ENCODE measurements at regions not wholly inside any gene's neighbourhood (a gene's known extent, or its start where the extent isn't known, plus 50 kb on each side); places are given as distances from the start of the nearest gene placed in this dataset.

DNA sequence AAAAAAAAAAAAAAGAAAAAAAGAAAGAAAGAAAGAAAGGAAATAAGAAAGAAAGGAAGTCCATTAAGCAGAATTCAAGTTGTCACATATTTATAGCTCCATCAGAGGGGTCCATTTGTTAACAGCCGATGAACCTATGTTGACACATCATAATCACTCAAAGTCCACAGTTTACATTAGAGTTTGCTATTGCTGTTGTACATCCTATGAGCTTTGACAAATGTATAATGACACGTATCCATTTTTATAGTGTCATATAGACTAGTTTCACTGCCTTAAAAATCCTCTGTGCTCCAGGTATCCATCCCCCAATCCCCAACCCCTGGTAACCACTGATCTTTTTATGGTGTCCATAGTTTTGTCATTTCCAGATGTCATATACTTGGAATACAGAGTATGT, 335.2 kb downstream of the RND3 start:
- no peak overlapping the region for H3K9ac ChIP-seq (ENCODE audit: control insufficient read depth, extremely low read depth, insufficient read depth, low read length)
- no peak overlapping the region for H2AFZ ChIP-seq (ENCODE audit: control insufficient read depth, low read length)
- dilution Hi-C loops (cut with MboI; ENCODE audit: extremely low pct_ligation_motif_present, low sequenced_read_pairs) = no loop called here

GRCh38 chr2:150150144-150150543, 337.3 kb downstream of the RND3 start:
- FAIRE-seq = no peak
- dilution Hi-C loops (cut with MboI; ENCODE audit: extremely low pct_ligation_motif_present, low sequenced_read_pairs) = no loop called here

More for the DNA sequence above, 335.2 kb downstream of the RND3 start:
- Histone ChIP-seq H3K27ac (ENCODE audit: control insufficient read depth, insufficient read depth, low read length) (no peak overlapping the region), H3K79me2 (ENCODE audit: control insufficient read depth, insufficient read depth, low read length) (no peaks in the 10 kb centered on the region), H3K4me2 (ENCODE audit: control insufficient read depth, extremely low read depth, insufficient read depth, low read depth, low read length) (no peak overlapping the region), H3K9me1 (ENCODE audit: control insufficient read depth, extremely low read depth, insufficient read depth, low read length) (no peaks in the 10 kb centered on the region), H3K4me1 (ENCODE audit: control insufficient read depth, extremely low read depth, insufficient read depth, low read length) (no peaks in the 10 kb centered on the region), H3K27me3 (ENCODE audit: control insufficient read depth, extremely low read depth, insufficient read depth, low read length) (no peaks in the 10 kb centered on the region), H3K36me3 (ENCODE audit: control insufficient read depth in 2 of 2, extremely low read depth in 1 of 2, insufficient read depth in 2 of 2, low read length in 2 of 2) (no peaks in the 10 kb centered on the region), H3K4me3 (ENCODE audit: control insufficient read depth in 2 of 3, extremely low read depth in 1 of 3, insufficient read depth in 2 of 3, low read depth in 1 of 3, low read length in 3 of 3) (no peak overlapping the region), H4K20me1 (ENCODE audit: control insufficient read depth, extremely low read depth, insufficient read depth, low read length) (no peaks in the 10 kb centered on the region), H3K9me3 (ENCODE audit: control insufficient read depth, low read depth, low read length) (peaks cover under 1% of the 10 kb centered on the region)
- DNase-seq (ENCODE audit: low read depth, low spot score) (no peak), FAIRE-seq (no peak)
- TF ChIP-seq EZH2 (IDR thresholded peaks at IDR 0.05; ENCODE audit: low read length) (no peak), CTCF (optimal IDR thresholded peaks at IDR 0.05 in 1 of 3, IDR thresholded peaks at IDR 0.05 in 1 of 3, conservative IDR thresholded peaks at IDR 0.05 in 1 of 3; ENCODE audit: extremely low read depth in 1 of 3, insufficient read depth in 2 of 3, low read length in 3 of 3) (no peak)

More at GRCh38 chr2:150150144-150150543, 337.3 kb downstream of the RND3 start:
- Histone ChIP-seq H3K9me3 (ENCODE audit: control insufficient read depth, low read depth, low read length) (peaks cover 9% of the 10 kb centered on the region), H4K20me1 (ENCODE audit: control insufficient read depth, extremely low read depth, insufficient read depth, low read length) (no peaks in the 10 kb centered on the region), H3K4me2 (ENCODE audit: control insufficient read depth, extremely low read depth, insufficient read depth, low read depth, low read length) (no peak overlapping the region), H3K79me2 (ENCODE audit: control insufficient read depth, insufficient read depth, low read length) (no peaks in the 10 kb centered on the region), H3K4me1 (ENCODE audit: control insufficient read depth, extremely low read depth, insufficient read depth, low read length) (peaks cover under 1% of the 10 kb centered on the region), H3K9ac (ENCODE audit: control insufficient read depth, extremely low read depth, insufficient read depth, low read length) (no peak overlapping the region), H3K27me3 (ENCODE audit: control insufficient read depth, extremely low read depth, insufficient read depth, low read length) (no peaks in the 10 kb centered on the region), H3K4me3 (ENCODE audit: control insufficient read depth in 2 of 3, extremely low read depth in 1 of 3, insufficient read depth in 2 of 3, low read depth in 1 of 3, low read length in 3 of 3) (no peak overlapping the region), H3K27ac (ENCODE audit: control insufficient read depth, insufficient read depth, low read length) (no peak overlapping the region), H2AFZ (ENCODE audit: control insufficient read depth, low read length) (no peak overlapping the region), H3K9me1 (ENCODE audit: control insufficient read depth, extremely low read depth, insufficient read depth, low read length) (no peaks in the 10 kb centered on the region), H3K36me3 (ENCODE audit: control insufficient read depth in 2 of 2, extremely low read depth in 1 of 2, insufficient read depth in 2 of 2, low read length in 2 of 2) (no peaks in the 10 kb centered on the region)
- TF ChIP-seq EZH2 (IDR thresholded peaks at IDR 0.05; ENCODE audit: low read length) (no peak), CTCF (optimal IDR thresholded peaks at IDR 0.05 in 1 of 3, IDR thresholded peaks at IDR 0.05 in 1 of 3, conservative IDR thresholded peaks at IDR 0.05 in 1 of 3; ENCODE audit: extremely low read depth in 1 of 3, insufficient read depth in 2 of 3, low read length in 3 of 3) (no peak)
- no peak for DNase-seq (ENCODE audit: low read depth, low spot score)

Data from keratinocyte (primary cell).